ENCODE measurements at regions not wholly inside any gene's neighbourhood (a gene's known extent, or its start where the extent isn't known, plus 50 kb on each side); places are given as distances from the start of the nearest gene placed in this dataset.
A peak's percentile ranks its signal among the peaks of the same experiment; 100 is the strongest.

GRCh38 chr2:176709149-176709951 lies 440.1 kb downstream of the MTX2 start:
- TF ChIP-seq, protein P1, sequence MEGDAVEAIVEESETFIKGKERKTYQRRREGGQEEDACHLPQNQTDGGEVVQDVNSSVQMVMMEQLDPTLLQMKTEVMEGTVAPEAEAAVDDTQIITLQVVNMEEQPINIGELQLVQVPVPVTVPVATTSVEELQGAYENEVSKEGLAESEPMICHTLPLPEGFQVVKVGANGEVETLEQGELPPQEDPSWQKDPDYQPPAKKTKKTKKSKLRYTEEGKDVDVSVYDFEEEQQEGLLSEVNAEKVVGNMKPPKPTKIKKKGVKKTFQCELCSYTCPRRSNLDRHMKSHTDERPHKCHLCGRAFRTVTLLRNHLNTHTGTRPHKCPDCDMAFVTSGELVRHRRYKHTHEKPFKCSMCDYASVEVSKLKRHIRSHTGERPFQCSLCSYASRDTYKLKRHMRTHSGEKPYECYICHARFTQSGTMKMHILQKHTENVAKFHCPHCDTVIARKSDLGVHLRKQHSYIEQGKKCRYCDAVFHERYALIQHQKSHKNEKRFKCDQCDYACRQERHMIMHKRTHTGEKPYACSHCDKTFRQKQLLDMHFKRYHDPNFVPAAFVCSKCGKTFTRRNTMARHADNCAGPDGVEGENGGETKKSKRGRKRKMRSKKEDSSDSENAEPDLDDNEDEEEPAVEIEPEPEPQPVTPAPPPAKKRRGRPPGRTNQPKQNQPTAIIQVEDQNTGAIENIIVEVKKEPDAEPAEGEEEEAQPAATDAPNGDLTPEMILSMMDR (conservative IDR thresholded peaks at IDR 0.05; ENCODE audit: control insufficient read depth, insufficient read depth, low read depth, low read length), result no peak
- no peak overlapping the region for H3K4me3 ChIP-seq (ENCODE audit: control insufficient read depth, low read depth, low read length)
- DNase-seq (ENCODE audit: low read depth), result peak; percentile 78

DNA sequence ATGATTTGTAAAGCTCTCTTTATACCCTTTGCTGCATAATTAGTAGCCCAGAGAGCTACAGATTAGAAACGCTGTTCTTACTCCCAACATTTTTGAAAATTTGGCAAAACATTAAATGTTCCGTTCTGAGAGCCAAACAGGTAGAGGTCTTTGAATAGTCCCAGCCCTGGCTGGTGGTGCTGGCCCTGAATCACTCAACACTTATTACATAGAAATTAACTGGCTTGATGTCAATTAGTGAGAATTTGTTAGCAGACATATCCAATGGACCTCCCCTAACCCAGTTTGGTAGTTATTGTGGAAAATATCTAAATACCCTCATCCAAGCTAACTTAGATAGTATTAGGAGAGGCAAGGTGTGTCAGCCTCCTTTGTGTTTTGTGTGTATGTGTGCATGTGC lies 440.7 kb downstream of the MTX2 start:
- H3K4me3 ChIP-seq (ENCODE audit: control insufficient read depth, low read depth, low read length), result no peak overlapping the region
- TF ChIP-seq, protein P1 (conservative IDR thresholded peaks at IDR 0.05; ENCODE audit: control insufficient read depth, insufficient read depth, low read depth, low read length), result no peak

DNA sequence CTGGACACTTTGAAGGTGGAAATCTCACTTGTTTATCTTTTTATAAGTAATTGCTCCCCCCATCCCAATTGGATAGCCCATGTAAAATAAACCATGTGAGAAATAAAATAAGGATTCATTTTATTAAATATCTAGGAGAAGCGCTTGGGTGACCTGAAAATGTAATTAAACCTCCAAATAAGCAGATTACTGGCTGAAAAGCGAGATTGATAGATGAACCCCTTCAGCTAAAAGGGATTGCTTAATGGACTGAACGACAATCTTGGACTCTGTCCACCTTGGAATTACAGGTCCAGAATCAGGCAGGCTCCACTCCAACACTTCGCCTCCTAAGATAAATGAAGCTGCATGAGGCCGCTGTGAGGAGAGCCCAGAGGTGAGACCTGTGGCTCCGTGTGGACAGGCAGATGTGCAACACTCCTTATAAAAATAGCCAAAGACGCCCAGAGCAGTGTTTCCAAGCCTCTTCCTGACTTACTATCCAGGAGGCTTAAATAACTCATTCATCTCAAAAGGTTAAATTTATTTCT lies 441.5 kb downstream of the MTX2 start:
- no peak overlapping the region for H3K4me3 ChIP-seq (ENCODE audit: control insufficient read depth, low read depth, low read length)
- TF ChIP-seq, protein P1 (conservative IDR thresholded peaks at IDR 0.05; ENCODE audit: control insufficient read depth, insufficient read depth, low read depth, low read length), result no peak
- peak; percentile 7 for DNase-seq (ENCODE audit: low read depth)

More for the DNA sequence above, 440.7 kb downstream of the MTX2 start:
- no peak for DNase-seq (ENCODE audit: low read depth)

DNA sequence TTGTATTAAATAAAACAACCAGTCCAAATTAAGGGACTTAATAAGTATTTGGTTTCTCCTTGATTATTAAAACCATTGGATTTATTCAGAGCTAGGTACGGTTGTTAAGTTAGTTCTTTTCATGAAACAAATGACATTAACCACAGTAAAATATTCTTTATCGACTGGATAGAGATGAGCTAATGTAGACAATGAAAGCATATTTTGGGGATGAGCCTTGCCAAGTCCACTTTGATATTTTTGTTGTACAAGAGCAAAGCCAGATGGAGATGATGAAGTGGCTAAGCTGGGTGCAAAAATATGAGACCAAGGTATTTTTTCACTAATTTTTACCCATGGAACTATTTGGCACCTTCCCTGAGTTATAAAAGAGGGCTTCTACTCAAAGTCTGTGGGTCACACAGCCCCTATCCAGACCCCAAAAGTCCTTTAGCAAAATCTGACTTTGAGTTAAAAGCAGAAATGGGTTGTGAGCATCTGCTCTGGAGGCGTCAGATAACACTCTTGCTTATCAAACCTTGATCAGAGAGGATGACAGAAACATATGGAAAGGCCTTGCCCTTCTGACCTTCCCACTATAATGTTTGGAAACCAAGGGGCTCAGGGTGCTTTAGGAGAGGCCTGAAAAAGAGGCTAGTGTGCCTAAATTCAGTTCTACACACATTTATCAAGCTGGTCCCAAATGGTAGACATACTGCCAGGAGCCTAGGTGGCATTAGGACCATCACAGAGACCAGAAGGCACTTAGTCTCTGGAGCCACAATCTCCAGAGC lies 456.8 kb downstream of the MTX2 start:
- TF ChIP-seq, protein P1 (conservative IDR thresholded peaks at IDR 0.05; ENCODE audit: control insufficient read depth, insufficient read depth, low read depth, low read length), result no peak
- no peak for DNase-seq (ENCODE audit: low read depth)
- no peak overlapping the region for H3K4me3 ChIP-seq (ENCODE audit: control insufficient read depth, low read depth, low read length)

DNA sequence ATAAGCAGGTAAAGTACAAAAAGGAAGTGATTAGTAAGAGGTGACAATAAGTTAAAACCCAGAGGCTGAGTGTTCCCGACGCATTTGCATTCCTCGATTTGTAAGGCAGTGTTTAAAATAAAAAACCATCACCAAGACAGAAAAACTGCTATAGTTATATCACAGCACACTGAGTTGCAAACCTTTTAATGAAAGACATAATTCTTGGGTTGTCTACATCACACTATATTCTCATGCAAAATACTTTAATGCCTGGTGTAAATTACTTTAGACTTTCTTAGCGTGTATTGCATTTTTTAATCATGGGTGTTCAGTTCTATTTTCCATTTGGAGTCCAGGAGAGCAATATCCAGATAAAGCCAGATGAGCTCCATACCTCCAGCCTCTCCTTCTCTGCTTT lies 458.5 kb downstream of the MTX2 start:
- no peak overlapping the region for H3K4me3 ChIP-seq (ENCODE audit: control insufficient read depth, low read depth, low read length)
- TF ChIP-seq, protein P1 (conservative IDR thresholded peaks at IDR 0.05; ENCODE audit: control insufficient read depth, insufficient read depth, low read depth, low read length), result no peak
- no peak for DNase-seq (ENCODE audit: low read depth)

DNA sequence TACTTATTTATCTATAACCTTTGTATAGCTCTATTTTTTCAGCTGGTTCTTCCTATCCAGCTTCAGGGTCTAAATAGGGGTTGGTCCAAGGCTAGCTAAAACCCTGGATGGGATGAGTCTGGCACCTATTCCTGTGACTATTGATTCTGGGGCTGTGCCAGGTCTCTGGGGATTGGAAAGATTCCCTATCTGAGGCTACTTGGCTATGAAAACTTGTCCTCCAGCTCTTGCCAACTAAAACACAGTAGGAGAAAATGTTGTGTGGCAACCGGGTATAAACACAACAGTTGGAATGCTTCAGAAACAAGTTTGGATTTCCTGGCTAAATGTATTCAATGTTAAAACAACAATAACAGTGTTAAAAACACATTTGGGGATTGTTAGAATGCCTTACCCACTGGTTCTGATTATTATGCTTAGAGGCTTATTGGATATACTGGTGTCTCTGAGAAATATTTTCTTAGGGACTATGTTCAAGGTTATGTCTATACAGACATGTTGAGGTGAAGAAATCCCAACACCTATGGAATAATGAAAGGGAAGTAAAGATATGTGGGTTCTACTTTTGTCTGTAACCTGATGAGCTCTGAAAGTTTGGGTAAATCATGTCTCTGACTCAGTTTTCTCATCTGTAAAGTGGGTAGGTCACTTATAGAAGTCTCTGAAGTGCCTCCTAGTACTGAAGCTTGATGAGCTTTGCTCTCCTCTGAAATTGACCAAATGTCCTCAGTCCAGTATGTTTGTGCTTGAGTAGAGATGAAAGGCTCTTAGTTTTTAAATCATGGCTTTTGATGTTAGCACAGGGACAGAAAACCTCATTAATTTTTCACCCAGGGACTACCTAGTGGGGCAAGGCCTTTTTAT lies 460.7 kb downstream of the MTX2 start:
- DNase-seq (ENCODE audit: low read depth), result peak; percentile 91
- H3K4me3 ChIP-seq (ENCODE audit: control insufficient read depth, low read depth, low read length), result no peak overlapping the region

More for the DNA sequence above, 460.7 kb downstream of the MTX2 start:
- TF ChIP-seq, protein P1 (conservative IDR thresholded peaks at IDR 0.05; ENCODE audit: control insufficient read depth, insufficient read depth, low read depth, low read length), result no peak
